Upper lobe of right lung (tissue), 1 donor: ENCODE measurements at regions not wholly inside any gene's neighbourhood (a gene's known extent, or its start where the extent isn't known, plus 50 kb on each side); places are given as distances from the start of the nearest gene placed in this dataset.

Source experiments
- ATAC-seq: fragments of 200-7000 bp; cut with Tn5 transposase; one replicate; pipeline ENCODE4 v1.9.1; 2020; ENCODE audit warnings: mild to moderate bottlenecking, moderate library complexity
- DNase-seq: peaks from one replicate; pipeline ENCODE4 v3.0.0-alpha.2; 2020
- H3K27ac ChIP-seq: fragments of 200-600 bp; one replicate; pipeline ENCODE4 v1.8.0; 2022
- H3K27me3 ChIP-seq: fragments of 200-600 bp; one replicate; pipeline ENCODE4 v1.8.0; 2022; ENCODE audit warnings: mild to moderate bottlenecking
- H3K36me3 ChIP-seq: fragments of 200-600 bp; one replicate; pipeline ENCODE4 v1.8.0; 2022
- H3K4me1 ChIP-seq: fragments of 200-600 bp; one replicate; pipeline ENCODE4 v1.8.0; 2022
- H3K4me3 ChIP-seq: fragments of 200-600 bp; one replicate; pipeline ENCODE4 v1.8.0; 2022; ENCODE audit warnings: mild to moderate bottlenecking
- H3K9me3 ChIP-seq: fragments of 200-600 bp; one replicate; pipeline ENCODE4 v1.8.0; 2022
- intact Hi-C: fragments of 100-400 bp; cut with DNase I; formaldehyde crosslinking; loops from one replicate; pipeline ENCODE4 v1.11.0; 2022
- TF ChIP-seq, protein P1 (sequence below): fragments of 200-600 bp; IDR thresholded peaks from one replicate; pipeline ENCODE4 v1.8.0; 2022; ENCODE audit warnings: antibody characterized with exemption
- donor health status: DM: no; HTN: yes; CAD: no; lungs with severe emphysema.

DNA sequence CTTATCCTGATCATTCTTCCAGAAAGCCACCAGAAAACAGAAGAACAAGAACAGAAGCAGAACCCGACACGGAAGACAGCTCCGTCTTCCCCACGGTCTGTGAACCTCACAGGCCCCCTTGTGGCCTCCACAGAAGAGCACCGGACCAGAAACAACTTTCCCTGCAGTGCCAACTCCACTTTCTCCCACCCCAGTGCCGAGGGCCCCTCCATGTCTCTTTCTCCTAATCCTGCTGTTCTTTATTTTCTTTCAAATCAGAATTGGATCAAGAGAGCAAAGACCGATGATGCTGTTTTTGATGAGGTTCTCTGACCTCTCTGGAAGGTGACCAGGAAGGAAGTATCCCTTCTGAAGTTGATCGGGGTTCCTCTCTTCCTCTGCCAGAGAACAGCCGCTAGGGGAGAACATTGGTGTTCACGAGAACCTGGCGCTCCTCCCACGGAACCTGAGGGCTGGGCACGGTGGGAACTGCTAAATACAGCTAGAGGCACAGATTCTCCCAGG lies 58.9 kb upstream of the CTTNBP2NL start:
- no peak overlapping the region for H3K27ac ChIP-seq
- TF ChIP-seq, protein P1, sequence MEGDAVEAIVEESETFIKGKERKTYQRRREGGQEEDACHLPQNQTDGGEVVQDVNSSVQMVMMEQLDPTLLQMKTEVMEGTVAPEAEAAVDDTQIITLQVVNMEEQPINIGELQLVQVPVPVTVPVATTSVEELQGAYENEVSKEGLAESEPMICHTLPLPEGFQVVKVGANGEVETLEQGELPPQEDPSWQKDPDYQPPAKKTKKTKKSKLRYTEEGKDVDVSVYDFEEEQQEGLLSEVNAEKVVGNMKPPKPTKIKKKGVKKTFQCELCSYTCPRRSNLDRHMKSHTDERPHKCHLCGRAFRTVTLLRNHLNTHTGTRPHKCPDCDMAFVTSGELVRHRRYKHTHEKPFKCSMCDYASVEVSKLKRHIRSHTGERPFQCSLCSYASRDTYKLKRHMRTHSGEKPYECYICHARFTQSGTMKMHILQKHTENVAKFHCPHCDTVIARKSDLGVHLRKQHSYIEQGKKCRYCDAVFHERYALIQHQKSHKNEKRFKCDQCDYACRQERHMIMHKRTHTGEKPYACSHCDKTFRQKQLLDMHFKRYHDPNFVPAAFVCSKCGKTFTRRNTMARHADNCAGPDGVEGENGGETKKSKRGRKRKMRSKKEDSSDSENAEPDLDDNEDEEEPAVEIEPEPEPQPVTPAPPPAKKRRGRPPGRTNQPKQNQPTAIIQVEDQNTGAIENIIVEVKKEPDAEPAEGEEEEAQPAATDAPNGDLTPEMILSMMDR = peak; percentile 72
- ATAC-seq (peak; percentile 89), DNase-seq (no peak)
- peaks cover 2% of the 10 kb centered on the region for H3K4me1 ChIP-seq
- intact Hi-C loops = no loop called here
- no peak overlapping the region for H3K4me3 ChIP-seq
- H3K27me3 ChIP-seq = no peaks in the 10 kb centered on the region
- no peaks in the 10 kb centered on the region for H3K36me3 ChIP-seq
- H3K9me3 ChIP-seq = no peaks in the 10 kb centered on the region

- Histone ChIP-seq H3K27me3 (no peaks in the 10 kb centered on the region), H3K27ac (no peak overlapping the region), H3K4me1 (peaks cover 2% of the 10 kb centered on the region), H3K9me3 (no peaks in the 10 kb centered on the region), H3K36me3 (no peaks in the 10 kb centered on the region), H3K4me3 (no peak overlapping the region)
- DNase-seq = no peak
- intact Hi-C loops = no loop called here
- TF ChIP-seq, protein P1 = no peak
- no peak for ATAC-seq
These were observed 54.0 kb upstream of the CTTNBP2NL start for GRCh38 chr1:112341986-112342385.

GRCh38 chr1:112342558-112342957 lies 53.5 kb upstream of the CTTNBP2NL start:
- DNase-seq (no peak), ATAC-seq (no peak)
- TF ChIP-seq, protein P1 = no peak
- Histone ChIP-seq H3K4me1 (no peaks in the 10 kb centered on the region), H3K4me3 (no peak overlapping the region), H3K9me3 (no peaks in the 10 kb centered on the region), H3K27ac (no peak overlapping the region), H3K36me3 (no peaks in the 10 kb centered on the region), H3K27me3 (no peaks in the 10 kb centered on the region)
- intact Hi-C loops = no loop called here

GRCh38 chr1:112344754-112345423 lies 51.1 kb upstream of the CTTNBP2NL start:
- ATAC-seq (no peak), DNase-seq (no peak)
- H3K27ac ChIP-seq = no peak overlapping the region
- intact Hi-C loops = no loop called here
- no peak overlapping the region for H3K4me3 ChIP-seq
- no peaks in the 10 kb centered on the region for H3K4me1 ChIP-seq
- no peaks in the 10 kb centered on the region for H3K36me3 ChIP-seq
- TF ChIP-seq, protein P1 = no peak
- peaks cover under 1% of the 10 kb centered on the region for H3K9me3 ChIP-seq
- no peaks in the 10 kb centered on the region for H3K27me3 ChIP-seq
